ENCODE measurements at regions not wholly inside any gene's neighbourhood (a gene's known extent, or its start where the extent isn't known, plus 50 kb on each side); places are given as distances from the start of the nearest gene placed in this dataset.
"Not testable (repeated sequence)": the region's sequence is repeated elsewhere in the genome, so short reads cannot be mapped to it uniquely, and the experiment has no call there.

DNA sequence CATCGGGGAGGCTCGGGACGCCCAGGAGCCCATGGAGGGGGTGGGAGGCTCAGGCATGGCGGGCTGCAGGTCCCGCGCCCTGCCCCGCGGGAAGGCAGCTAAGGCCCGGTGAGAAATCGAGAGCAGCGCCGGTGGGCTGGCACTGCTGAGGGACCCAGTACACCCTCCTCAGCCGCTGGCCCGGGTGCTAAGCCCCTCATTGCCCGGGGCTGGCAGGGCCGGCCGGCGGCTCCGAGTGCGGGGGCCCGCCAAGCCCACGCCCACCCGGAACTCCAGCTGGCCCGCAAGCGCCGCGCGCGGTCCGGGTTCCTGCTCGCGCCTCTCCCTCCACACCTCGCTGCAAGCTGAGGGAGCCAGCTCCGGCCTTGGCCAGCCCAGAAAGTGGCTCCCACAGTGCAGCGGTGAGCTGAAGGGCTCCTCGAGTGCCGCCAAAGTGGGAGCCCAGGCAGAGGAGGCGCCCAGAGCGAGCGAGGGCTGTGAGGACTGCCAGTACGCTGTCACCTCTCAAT, 195.0 kb upstream of the PIK3R1 start:
- not testable (repeated sequence) for DNase-seq

DNA sequence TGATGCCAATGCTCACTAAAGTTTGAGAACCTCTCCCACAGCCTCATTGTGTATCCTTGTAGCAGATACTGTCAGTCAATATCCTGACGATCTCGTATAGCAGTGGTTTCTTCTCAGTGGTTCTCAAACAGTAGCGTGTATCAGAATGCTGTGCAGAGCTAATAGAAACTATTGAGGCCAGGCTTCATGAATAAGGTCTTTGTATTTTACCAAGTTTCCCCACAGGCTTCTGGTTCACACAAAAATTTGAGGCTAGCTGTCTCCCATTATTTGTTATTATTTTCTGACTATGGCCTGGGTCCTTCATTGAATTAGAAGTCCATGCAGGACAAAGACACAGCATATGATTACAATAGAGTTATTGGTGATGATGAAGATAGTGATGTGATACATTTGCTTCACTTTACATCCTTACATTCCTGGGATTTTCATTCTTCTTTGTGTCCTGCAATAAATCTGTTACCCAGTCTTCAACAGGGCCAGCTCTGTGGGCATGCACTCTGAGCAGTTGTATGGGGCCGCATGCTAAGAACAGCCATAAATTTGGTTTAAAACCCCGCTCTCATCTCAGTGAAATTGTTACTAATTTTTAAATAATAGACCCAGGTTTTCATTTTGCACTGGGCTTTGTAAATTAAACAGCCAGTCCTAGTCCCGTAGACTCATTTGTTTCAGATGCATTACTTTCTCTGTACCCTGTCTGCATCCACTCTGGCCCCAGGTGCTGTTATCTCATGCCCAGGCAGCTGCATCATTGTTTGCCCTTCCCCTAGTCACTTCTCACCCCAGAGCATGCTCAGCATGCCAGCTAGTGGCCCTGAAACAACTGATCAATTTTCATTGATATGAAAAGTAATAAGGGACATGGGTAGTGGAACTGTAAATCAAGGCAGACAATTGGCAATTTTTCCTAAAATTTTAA, 199.9 kb upstream of the PIK3R1 start:
- DNase-seq: no peak

DNA sequence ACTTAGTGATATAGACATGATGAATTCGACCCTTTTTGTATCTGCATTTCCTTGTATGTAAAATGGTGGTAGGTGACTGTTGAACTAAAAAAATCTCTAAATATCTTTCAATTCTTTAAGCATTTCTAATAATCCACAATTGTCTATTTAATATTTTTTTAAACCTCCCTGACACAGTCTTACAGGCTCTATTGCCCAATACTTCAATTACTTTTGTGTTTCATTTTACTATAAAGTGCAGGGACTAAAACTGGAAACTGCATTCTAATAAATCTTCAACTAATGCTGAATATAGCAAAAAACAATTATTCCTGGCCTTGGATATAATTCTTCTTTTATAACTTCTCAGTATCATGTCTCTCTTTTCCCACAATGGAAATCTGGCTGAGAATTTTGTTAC, 202.7 kb upstream of the PIK3R1 start:
- DNase-seq: no peak

DNA sequence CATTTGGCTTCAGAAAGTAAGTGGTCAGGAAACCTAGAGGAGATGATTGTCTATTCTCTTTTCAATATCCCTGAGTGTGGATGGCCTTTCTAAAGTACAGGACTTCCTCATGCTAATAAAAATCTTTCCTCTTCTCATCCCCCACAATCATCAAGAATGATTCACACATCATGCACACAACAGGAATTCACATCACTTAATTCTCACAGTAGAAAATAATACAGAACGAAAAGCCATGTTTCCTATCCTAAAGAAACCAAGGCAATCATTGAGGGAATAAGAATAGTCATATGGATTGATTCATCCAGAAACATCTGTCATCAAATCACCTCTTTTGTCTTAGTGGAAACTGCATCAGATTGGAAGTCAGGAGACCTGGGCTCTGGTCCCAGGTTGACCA, 203.1 kb upstream of the PIK3R1 start:
- no peak for DNase-seq

- DNase-seq: no peak
Observed at GRCh38 chr5:68011801-68012200, 203.8 kb upstream of the PIK3R1 start.

- DNase-seq: no peak
Observed at GRCh38 chr5:68011259-68011760, 204.2 kb upstream of the PIK3R1 start.

- DNase-seq: no peak
Observed at GRCh38 chr5:68010740-68011139, 204.8 kb upstream of the PIK3R1 start.

- DNase-seq: no peak
Observed at GRCh38 chr5:68007451-68007850, 208.1 kb upstream of the PIK3R1 start.

GRCh38 chr5:68002836-68003235, 212.7 kb upstream of the PIK3R1 start:
- no peak for DNase-seq

DNA sequence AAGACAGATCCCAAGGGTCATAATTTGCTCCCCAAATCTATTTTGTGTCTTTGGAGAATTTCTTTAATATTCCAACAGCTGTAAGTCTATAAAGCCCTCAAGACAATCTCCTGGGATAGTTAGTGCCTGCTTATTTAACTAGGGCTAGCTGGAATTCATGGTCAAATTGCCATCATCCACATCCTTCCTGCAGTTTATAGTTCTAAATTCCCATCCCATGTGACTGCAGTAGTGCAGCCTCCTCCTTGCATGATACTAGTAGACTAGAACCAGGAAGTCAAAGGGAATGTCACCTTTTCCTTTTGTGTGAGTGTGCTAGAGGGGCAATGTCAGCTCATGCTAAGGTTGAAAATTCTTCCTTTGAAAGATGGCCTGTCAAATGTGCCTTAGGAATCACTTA, 214.8 kb upstream of the PIK3R1 start:
- no peak for DNase-seq

DNA sequence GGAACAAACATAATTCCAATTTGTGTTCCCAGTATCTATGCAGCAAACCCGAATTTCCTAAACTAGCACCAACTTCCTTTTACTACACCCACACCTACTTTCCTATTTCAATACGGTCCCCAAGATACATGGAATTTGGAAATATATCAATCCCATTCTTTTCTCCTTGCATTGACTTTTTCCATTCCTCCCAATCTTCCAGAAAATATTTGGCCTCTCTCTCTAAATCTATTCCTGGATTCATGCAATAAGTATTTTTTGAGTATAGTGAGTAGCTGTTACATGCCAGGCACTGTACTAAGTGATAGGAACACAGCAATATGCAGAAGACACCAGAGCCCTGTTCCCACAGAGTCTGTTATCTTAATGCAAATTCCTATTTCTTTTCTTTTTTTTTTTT, 216.2 kb upstream of the PIK3R1 start:
- DNase-seq: no peak

DNA sequence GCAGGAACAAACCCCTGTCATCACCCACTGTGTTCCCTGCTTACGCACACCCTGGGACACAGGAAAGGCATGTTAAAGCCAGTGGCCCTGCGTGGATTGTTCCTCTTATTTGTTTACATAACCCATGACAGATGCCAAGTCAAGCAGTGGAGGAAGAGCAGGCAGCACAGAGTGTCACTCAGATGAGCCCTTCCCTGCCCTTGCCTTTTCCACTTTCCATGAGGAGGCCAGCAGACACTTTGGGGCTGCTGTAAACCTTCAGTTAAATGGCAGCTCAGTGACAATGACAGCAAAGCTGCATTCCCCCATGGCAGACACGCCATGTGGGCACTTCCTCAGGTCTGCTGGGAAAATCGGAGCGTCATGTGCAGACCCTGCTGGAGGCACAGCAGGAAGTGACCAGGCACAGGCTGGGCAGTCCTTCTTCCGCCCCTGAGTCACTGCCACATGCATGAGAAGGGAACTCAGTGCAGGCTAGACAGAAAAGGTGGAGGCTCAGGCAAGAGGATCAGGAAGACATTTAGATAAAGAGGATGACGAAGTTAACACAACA, 216.8 kb upstream of the PIK3R1 start:
- no peak for DNase-seq

GRCh38 chr5:67997892-67998457, 217.6 kb upstream of the PIK3R1 start:
- DNase-seq: no peak

- DNase-seq: no peak
Observed at GRCh38 chr5:67997148-67997547, 218.4 kb upstream of the PIK3R1 start.

GRCh38 chr5:67996596-67996995, 219.0 kb upstream of the PIK3R1 start:
- DNase-seq: no peak

- DNase-seq: no peak
Observed at GRCh38 chr5:67992923-67993322, 222.6 kb upstream of the PIK3R1 start.

DNA sequence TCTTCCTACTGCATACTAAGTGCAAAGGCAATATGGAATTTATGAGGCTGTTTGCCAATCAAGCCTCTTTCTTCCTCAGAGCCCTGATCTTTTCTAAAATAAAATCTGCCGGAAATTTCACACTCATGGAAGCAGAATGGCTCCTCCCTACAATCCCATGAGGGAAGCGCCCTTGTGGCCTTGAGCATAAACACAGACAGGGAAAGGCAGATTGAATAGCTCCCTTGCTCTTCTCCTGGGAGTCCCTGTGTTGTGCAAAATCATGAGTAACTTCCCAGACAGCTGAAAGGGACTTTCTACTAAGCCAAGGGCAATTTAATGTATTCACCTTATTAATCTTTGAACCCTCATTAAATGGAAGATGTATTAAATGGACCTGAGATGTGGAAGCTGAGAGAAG, 226.1 kb upstream of the PIK3R1 start:
- DNase-seq: no peak

DNA sequence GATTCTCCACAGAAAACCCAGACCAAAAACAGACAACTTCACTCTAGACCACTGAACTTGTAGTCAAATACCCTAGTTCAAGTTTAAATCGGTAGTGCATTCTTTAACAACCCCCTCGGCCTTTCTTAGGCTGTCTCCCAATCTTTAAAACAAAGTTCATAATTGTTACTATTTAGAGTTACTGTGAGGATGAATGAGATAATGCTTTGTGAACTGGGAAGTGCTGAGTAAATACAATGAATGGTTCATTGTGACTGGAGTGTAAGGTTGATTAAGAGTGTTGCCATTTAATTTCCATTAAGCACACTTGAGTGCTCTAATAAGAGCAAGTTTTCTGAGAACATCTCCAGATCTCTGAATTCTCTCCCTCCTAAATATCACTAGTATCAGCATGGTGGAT, 228.8 kb upstream of the PIK3R1 start:
- no peak for DNase-seq

- DNase-seq: no peak
Observed at GRCh38 chr5:67985686-67986387, 229.7 kb upstream of the PIK3R1 start.

DNA sequence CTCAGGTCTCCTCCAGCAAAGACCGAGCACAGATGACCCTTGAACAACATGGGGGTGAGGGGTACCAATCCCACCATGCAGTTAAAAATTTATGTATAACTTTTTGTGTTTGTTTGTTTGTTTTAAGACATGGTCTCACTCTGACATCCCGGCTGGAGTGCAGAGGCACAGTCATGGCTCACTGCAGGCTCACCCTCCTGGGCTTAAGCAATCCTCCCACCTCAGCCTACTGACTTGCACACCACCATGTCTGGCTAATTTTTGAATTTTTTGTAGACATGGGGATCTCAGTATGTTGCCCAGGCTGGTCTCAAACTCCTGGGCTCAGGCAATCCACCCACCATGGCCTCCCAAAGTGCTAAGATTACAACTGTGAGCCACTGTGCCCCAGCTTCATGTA, 231.0 kb upstream of the PIK3R1 start:
- DNase-seq: no peak

- no peak for DNase-seq
Observed at GRCh38 chr5:67983251-67984110, 232.1 kb upstream of the PIK3R1 start.

DNA sequence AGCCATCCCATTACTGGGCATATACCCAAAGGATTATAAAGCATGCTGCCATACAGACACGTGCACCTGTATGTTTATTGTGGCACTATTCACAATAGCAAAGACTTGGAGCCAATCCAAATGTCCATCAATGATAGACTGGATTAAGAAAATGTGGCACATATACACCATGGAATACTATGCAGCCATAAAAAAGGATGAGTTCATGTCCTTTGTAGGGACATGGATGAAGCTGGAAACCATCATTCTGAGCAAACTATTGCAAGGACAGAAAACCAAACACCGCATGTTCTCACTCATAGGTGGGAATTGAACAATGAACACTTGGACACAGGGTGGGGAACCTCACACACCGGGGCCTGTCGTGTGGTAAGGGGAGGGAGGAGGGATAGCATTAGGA, 233.4 kb upstream of the PIK3R1 start:
- not testable (repeated sequence) for DNase-seq

Measured in NCI-H2227 treated with DMSO at 0.1 percent for 48 hours (cell line).